Fibroblast of gingiva (primary cell): ENCODE measurements at regions not wholly inside any gene's neighbourhood (a gene's known extent, or its start where the extent isn't known, plus 50 kb on each side); places are given as distances from the start of the nearest gene placed in this dataset.
A peak's percentile ranks its signal among the peaks of the same experiment; 100 is the strongest.

ENCODE experiments used
- DNase-seq: peaks from one replicate; pipeline ENCODE4 v3.0.0-alpha.2; 2011; ENCODE audit warnings: low read depth

DNA sequence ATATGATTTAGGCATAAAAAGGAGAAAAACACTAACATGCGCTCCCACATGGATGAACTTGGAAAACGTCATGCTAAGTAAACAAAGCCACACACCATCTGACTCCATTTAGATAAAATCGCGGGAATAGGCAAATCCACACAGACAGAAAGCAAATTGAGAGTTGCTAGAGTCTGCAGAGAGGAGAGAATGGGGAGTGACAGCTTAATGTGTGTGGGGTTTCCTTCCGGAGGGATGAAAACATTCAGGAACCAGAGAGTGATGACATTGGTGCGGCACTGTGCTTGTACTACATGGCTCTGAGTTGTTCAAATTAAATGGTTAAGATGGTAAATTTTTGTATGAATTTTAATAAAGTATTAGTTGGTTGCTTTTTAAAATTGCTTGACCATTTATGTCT is 482.9 kb upstream of the AKR1E2 start:
- no peak for DNase-seq

DNA sequence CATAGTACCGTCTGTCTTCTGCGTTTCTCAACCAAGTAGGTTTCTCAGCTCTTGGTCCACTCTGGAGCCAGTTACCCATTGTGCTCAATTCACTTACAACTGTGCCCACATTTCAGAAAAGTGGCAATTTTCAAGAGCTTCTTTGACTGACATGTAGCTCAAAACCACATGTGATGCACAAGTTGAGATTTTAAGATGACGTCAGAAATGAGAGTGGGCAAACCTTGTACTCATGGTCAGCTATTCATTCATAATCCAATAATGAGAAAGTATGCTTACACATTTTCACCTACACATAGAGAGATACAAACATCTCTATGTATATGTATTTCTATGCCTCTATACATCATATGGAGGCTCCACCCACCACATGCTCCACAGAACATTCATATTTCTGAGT is 487.2 kb upstream of the AKR1E2 start:
- no peak for DNase-seq

DNA sequence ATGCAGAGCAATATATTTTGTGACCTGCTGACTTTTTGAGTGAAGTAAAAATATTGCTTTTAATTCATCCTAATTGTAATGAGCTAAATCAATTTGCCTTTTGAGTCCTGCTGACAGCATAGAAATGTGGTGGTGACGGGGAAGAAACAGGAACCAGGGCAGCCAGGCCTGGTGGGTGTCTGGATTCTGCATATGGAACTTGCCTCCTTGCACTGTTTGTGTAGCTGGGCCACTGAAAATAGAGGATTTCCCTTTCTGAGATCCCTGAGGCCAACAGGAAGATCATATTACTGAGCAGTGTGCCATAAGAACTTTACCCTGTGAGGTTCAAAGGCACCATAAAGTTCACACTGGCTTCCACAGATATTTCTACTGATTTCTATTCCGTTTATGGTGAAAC is 488.4 kb upstream of the AKR1E2 start:
- DNase-seq, result peak; percentile 8

DNA sequence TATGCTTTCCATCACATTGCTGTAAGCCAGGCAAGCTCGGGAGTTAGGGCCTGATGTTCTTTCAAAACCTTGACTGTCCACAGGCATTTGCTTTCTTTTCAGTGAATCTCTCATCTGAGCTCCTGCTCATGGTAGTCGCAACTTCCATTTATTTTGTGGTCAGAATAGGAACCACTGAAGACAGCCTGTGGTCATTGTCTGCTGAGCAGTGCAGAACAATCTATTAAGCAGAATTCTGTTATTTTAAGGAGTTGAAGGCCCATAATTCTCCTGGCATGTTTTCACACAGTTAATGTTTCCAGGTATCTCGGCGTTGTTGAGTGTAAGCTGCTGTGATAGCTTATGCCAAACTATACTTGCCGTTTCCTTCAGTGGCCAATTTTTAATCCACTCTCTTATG is 491.1 kb upstream of the AKR1E2 start:
- no peak for DNase-seq

DNA sequence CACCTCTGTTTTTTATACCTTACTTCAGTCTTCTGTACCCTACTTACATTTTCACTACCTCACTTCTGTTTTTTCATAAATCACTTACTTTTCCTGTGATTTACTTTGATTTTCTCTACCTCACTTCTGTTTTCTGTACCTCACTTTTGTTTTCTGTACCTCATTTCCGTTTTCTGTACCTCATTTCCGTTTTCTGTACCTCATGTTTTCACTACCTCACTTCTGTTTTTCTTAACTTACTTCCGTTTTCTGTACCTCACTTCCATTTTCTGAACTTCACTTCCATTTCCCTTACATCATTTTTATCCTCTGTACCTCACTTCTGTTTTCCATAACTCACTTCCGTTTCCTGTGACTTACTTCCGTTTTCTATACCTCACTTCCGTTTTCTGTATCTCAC is 492.0 kb upstream of the AKR1E2 start:
- DNase-seq, result no peak

DNA sequence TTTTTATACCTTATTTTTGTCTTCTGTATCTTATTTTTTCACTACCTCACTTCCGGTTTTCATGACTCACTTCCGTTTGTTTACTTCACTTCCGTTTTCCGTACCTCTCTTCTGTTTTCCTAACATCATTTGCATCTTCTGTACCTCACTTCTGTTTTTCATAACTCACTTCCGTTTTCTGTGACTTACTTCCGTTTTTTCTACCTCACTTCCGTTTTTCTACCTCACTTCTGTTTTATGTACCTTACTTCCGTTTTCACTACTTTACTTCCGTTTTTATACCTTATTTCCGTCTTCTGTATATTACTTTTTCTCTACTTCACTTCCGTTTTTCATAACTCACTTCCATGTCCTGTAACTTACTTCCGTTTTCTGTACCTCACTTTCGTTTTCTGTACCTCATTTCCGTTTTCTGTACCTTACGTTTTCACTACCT is 492.5 kb upstream of the AKR1E2 start:
- no peak for DNase-seq

DNA sequence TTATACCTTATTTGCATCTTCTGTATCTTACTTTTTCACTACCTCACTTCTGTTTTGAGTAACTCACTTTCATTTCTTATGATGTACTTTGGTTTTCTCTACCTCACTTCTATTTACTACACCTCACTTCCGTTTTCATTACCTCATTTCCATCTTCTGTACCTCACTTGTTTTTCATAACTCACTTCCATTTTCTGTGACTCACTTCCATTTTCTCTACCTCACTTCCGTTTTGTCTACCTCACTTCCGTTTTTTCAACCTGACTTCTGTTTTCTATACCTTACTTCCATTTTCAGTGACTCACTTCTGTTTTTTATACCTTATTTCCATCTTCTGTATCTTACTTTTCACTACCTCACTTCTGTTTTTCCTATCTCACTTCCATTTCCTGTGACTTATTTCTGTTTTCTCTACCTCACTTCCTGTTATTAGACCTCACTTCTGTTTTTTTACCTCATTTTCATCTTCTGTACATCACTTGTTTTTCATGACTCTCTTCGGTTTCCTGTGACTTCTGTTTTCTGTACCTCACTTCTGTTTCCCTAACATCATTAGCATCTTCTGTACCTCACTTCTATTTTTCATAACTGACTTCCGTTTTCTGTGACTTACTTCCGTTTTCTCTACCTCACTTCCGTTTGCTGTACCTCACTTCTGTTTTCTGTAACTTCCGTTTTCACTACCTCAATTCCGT is 493.1 kb upstream of the AKR1E2 start:
- no peak for DNase-seq

DNA sequence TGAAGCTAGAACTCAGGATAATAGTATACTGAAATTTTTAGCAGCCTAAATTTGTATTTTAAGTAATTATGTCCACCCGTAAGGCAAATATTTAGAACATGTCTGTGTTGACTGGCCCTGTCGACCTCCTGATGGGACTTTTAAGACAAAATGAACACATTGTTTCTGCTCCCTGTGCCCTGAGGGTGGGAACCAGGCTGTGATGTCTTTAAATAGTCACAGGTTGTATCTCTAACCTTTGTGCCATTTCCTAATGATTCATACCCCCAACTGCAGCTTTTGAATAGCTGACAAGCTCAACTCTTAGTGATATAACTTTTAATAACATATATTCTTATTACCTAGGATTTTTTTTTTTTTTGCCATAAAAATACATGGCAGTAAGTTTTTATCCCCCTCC is 494.9 kb upstream of the AKR1E2 start:
- no peak for DNase-seq

DNA sequence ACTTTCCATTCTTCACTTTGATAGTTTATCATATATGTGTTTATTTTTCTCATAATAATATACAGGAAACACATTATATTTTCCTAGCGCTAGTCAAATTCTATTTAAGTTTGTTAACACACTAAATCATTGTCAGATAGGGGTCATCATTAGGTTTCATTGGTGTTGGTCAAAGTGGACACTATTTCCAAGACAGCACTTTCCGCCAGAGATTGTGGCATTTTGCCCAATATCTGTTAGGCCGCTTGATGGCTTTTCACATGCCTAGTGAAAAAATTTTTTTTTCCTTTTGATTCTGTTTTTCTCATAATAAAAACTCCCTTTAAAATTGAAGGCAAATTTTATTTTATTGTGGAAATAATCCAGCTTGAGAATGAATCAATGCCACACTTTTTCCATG is 495.4 kb upstream of the AKR1E2 start:
- DNase-seq, result no peak

DNA sequence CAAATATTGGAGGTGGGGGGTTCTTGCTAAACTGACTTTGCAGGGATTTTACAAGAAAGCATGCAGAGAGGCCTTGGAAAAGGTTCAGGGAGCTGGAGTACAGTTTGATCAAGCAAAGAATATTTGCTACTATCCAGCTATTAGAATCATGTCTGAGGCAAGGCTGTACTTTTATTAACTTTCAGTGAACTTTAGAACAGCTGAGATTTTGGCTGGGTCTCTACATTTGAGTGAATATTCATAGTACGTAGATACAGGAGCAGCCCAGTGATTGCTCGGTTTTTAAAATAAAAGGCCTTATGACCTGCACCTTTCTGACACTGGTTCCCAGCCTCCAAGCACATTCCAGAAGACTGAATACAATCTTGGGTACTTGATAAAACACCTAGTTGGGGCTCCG is 496.8 kb upstream of the AKR1E2 start:
- DNase-seq, result no peak

DNA sequence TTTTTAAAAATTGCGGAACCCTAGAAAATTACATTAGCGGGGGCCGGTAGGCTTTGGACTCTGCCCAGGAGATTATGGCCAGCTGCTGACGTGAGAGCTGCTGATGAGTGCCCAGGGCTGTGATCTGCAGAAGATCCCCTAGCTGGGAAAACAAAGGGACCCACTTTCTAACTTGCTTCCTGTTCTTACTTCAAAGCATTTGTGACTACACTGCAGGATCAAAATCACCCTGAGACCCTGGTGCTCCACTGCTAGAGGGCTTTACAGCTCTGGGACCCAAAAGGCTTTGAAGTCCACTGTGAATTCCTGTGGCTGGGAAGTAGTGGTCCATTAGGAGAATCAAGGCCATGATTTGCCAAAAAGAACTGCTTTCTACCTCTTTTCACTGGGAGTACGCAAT is 499.4 kb upstream of the AKR1E2 start:
- DNase-seq, result no peak

DNA sequence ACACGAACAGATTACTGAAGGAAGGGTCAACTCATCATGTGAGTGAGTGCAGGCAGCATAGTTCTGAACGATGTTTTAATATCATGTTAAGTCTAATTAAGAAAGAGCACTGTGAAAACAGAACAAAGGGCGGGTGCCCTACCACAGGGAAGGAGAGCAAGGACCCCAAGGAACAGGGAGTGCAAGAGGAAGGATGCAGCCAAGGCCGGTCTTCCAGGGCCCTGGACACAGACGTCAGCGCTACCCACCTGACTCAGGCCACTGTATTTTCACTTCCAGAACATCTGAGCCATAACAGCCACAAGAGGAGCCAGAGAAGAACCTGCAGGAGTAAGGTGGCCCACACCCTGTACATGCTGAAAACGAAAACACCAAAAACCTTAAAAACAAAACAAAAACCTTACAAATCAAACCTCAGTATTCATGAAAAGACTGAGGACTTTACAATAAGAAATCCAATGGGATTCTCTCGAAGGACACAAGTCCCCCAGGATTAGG is 506.1 kb upstream of the AKR1E2 start:
- DNase-seq, result no peak

DNA sequence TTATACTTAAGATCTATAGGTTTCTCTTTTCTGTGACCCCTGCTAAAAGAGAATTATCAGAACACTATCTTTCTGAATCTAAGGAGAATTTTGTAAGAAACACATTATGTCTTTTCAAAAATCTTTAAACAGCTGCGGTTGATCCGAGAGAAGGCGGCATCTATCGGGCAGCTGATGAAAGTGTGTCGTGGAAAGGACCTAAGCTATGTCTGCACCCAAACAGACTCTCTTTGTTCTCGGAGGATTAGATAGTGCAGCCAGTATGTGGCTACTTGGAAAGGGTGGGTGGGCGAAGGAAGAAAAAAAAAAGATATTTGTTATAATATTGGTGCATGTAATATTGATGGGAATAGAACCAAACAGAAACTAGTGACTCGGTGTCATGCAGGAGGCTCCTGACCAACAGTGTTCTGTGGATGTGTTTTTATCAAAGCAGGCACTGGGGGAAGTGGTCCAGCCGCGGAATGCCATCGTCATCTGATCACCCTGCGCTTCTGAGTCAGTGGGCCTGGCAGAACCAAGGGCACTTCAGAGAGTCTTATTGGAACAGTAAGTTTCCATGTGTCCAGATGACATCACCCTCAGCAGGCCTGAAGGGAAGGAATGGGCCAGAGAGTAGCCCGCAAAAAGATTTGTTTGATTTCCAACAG is 509.7 kb upstream of the AKR1E2 start:
- peak; percentile 88 for DNase-seq

DNA sequence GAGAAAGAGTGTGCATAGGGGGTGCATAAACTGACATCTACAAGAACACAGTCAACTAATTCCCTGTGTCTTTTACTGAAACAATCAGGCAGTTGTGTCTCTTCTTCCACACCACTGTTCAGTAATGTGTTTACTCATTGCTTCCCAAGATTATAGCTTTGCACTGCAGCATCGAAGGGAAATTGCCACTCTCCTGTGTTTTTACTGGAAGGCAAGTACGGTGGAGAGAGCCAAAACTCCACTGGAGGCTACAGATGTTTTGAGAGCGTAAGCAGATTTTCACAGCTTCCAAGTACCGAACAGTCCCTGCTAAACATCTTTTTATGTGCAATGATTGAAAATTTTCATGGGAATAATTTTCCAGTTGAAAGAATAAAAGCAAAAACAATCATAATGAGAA is 510.5 kb upstream of the AKR1E2 start:
- DNase-seq, result peak; percentile 86

DNA sequence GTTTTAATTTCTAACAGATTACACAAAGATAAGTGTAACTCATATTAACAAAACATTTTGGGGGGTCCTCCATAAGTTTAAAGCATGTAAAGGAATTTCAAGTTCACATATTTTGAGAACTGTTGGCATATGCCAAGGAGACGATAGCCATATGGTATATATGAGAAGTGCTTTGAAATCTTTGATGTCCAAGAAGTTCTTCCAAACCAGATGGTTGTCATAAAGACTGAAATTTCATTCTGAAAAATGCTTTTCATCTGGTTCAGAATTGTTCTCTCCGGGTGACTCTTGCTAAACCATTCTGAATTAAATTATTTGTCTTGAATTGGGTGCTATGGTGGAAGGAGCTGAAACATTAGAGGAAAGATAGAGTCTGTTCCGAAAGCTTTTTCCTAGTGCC is 513.0 kb upstream of the AKR1E2 start:
- no peak for DNase-seq

DNA sequence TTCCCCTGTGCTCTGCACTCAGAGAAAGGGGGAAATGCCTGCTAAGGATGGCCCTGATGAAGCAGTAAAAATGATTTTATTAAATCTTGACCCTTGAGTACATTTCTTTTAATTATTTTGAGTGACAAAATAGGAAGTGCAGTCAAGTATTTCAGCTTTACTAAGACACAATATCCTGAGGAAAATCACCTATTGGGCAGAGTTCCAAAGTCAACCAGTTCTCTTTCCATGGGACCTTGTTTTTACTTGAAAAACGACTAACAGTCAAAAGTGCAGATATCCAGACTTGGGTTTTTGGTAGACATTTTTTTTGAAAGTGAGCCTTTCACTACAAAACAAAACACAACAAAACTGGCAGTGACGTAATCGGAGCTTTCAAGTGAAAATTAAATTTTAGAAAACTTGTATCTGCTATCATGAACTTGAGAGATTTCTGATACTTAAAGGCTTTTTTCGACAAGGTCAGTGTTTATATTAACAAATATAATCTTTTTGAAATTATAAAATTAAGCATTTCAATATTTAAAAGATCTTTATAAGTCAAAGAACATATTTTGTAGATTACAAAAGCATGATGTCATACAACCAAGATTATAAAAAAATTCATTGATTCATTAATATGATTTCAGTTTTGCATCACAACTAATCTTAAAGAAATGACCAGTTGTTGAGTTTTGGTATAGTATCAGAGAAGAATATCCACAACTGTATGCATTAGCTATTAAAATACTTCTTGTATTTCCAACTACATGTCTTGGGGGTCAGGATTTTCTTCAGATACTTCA is 513.8 kb upstream of the AKR1E2 start:
- DNase-seq, result no peak

DNA sequence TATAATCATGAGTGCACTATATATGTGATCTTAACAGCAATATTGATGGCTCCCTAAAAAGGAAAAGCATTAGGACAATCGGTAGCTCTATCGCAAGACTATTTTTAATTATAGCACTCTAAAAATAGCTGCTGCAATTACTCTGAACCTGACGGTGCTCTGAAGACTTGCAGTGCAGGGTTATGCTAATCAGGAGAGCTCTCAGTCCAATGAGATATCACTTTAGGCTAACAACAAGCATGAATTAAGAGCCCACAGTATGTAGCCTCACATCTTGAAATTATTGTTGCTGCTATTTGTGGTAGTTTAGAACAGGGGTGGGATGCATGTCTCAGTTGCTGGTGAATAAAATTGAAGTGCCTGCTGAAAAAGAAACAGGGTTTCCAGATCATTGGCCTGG is 515.8 kb upstream of the AKR1E2 start:
- no peak for DNase-seq

DNA sequence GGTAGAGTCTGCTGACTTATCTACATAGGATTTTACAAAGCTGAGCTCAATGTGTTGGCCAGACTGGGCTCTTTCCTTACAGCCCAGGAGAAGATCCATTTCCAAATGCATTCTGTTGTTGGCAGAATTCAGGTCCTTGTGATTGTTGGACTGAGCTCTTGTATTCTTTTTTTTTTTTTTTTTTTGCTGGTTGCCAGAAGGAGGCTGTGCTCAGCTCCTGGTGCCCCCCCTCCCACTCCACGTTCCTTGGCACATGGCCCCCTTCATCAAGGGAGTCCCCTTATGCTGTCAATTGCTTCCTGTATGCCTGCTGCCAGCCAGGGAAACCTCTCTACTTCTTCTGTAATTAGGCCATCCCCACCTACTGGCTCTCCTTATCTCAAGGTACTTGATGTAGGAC is 518.1 kb upstream of the AKR1E2 start:
- DNase-seq, result no peak

DNA sequence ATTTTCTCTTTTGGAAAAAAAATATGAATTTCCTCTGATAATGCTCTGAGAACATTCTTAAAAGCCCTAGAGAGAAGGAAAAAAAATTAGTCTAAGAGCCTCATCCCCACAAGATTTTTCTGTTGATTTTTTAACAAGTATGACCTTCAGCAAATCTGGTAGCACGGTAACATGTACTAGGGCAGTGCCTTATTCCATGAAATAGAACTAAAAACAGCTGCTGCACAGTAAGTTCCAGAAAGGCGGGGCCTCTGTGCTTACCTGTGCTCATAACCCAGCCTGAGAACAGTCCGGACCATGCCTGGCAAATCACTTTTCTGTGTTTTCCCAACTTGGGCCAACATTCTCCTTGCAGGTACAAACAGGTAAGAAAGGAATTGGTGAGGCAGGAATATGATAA is 519.1 kb upstream of the AKR1E2 start:
- no peak for DNase-seq

DNA sequence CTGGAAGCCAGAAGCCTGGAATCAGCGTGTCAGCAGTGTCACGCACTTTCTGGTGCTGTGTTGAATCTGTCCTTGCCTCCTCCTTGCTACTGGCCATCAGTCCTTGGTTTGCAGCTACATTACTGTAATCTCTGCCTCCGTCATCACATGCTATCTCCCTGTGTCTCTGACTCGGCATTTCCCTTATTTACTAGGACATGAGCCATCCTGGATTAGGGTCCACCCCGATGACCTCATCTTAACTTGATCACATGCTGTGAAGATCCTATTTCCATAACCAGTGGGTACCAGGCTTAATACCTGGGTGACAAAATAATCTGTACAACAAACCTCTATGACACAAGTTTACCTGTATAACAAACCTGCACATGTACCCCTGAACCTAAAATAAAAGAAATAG is 518.0 kb upstream of the KLF6 start:
- DNase-seq, result no peak

DNA sequence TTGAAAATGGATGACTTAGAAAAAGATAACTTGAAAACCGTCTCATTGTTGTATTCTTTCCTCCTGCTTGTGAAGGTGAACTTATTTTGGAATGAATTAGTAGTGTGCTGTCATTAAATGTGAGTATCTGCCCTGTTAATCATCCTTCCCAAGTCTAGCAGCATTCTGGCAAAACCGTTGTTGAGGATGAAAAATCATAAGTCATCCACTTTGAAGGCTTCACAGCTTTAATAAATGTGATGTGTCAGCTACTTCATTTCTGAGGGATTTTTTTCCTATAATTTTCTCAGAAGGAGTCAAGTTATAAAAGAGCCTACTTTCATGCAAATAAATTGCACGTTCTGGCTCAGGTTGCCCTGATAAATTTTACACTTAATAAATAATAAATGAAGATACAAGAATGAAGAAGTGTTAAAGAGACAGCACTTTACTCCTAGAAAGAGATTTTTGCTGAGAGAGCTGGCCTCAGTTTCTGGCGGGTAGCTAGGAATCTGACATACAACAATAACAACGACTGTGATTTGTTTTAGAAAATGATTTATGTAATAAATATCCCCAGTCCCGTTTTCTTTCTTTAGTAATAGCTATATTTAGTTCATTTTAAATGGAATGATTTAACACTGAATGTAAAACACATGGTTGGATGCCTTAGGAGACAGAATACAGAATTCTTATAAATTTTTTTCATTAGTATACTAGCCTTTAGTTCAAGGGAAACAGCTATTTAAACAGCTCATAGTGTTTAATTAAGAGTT is 516.5 kb upstream of the KLF6 start:
- no peak for DNase-seq

DNA sequence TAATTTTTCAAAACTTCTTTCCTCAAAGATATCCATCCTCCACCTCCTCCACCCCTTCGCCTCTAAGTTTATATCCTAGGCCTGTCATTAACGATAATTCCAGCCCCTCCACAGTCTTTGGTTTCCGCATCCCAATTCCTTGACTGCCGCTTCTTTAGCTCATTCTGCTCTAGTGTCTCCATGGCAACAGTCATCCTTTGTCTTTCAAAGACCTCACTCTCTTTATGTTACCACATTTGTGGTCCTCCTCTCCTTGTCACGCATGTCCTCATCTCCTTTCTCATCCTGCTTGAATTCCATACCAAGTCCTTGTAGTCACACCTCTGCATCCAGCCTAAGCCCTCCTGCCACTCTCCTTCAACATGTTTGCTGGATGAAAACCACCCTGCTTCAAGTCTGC is 511.2 kb upstream of the KLF6 start:
- DNase-seq, result no peak
